8988T (cell line): ENCODE measurements at regions not wholly inside any gene's neighbourhood (a gene's known extent, or its start where the extent isn't known, plus 50 kb on each side); places are given as distances from the start of the nearest gene placed in this dataset.

Source experiments
- DNase-seq: peaks from one replicate; pipeline ENCODE4 v3.0.0; 2011

DNA sequence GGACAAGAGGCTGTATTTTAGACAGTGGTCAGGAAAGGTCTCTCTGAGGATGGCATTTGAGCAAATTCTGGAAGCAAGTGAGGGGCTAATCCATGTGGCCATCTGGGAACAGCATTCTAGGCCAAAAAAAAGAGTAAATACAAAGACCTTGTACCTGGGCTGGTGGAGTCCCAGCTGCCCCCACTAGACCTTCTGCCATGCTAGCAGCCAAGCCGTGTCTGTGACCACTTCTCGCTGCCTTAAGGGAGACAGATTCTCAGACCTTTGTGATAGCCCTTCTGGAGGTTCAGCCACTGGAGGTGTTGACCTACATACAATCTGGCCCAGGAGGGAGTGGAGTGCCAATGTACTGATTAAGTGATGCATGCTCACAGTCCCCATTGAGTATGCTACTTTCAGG, 506.2 kb downstream of the MID1IP1 start:
- no peak for DNase-seq

DNA sequence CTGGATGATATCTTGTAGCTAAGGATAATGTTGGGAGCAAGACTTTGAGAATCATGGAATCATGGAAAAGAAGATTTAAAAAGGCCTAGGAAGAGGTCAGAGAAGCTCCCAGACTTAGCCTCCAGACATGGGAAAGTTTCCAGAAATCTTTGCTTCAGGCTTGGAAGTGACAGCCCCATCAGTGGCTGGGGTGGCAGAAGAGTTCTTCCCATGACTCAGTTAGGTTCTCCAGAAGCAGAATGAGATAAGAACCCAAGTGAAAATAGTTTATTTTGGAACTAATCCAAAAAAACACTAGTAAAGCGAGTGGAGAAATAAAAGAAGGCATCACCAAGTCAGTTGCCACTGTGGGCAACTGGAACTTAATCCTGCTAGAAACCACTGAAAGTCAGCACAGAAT, 506.9 kb downstream of the MID1IP1 start:
- no peak for DNase-seq

DNA sequence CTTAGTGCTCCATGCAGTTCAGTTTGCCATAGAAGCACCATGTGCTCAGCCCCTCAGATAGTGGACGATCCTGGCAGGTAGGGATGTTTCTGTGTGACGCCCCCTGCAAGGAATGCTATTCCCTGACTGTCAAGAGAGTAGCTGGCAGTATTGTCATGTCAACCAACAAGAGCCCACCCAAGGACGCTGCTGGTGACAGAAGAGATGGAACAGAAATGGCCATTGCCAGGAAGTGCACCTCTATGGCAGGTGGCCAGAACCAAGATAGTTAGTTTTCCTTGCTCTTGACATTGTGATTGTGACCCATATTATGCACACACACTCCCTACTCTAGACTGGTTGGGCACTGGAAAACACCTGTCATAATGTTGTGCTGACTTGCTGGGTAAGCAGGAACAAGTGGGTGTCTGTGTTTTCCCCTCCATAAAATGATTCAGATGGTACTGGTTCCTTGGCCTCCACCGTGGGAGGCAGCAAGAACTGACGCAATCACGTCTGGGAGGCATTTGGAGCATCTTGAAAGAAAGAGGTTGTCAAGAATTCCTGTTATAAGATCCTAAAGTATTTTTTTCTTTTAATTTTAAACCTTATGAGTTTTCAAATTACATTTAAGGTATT, 507.9 kb downstream of the MID1IP1 start:
- DNase-seq, result no peak

DNA sequence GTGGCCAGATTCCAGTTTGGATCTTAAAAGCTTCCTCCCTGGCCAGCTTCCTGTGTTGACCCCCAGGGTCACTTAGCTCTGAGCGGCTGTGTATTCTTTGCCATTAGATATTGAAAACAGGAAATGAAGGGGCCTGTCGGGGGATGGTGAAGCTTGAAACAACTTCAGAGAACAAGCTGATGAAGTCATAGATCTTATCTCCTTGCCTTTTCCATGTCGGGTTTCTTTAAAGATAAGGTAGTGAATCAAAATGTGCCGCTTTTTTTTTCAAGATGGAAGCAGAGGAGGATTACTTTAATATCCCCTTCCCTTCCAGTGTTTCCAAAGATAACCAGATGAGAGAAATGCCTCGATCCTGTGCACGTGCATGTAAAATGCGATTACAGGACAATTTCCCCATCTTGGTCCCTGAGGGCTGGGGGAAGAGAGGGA, 508.5 kb downstream of the MID1IP1 start:
- DNase-seq, result no peak

DNA sequence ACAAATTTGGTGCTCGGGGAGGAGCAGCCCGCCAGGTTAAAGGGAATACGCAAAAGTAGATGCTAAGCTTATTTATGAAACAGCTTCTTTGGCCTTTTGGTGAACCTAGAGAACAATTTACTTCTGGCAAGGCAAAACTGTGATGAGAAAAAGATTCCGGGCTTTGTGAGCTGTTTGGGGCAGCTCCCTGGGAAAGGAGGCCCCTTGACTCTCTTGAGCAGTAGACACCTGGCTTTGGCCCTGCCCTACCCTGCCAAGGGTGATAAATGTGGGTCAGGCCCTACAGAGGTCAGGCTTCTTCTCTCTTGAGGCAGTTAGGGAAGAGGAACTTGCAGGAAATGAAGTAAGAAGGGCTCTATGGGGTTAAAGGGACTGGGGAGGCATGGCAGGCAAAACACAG, 509.6 kb downstream of the MID1IP1 start:
- DNase-seq, result no peak

DNA sequence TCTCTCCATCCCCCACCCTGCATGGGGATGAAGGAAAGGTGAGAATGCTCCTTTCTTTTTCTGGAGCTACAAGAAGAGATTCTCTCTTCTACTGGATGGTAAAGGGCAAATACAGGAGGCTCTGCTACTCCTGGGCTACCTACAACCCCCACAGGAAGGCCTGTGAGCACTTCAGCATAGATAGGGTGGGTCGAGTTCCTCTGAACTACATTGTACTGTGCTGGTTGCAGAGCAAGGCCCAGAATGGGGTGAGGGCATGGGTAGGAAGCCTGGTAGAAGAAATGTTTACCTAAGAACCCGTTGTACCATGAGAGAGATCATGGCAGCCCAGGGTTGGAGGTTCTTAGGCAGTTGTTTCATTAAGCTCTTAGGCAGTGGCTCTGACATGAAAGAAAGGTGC, 510.4 kb downstream of the MID1IP1 start:
- DNase-seq, result no peak

DNA sequence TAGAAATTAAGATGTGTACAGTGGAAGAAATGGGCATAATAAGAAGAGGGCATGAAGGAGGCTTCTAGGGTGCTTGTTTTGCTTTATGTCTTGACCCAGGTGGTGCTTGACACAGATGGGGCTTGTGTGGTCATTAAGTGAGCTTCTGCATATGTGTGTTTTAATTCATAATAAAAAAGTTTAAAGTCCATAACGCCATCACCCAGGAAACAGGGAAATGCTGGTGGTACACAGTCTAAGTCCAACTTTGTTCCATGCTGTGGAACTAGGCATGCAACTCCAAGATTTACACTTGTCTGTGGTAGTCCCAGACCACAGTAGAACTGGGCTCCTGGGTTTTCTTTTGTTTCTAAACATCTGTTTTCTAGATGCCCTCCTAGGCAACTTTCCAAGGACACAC, 511.9 kb downstream of the MID1IP1 start:
- no peak for DNase-seq

DNA sequence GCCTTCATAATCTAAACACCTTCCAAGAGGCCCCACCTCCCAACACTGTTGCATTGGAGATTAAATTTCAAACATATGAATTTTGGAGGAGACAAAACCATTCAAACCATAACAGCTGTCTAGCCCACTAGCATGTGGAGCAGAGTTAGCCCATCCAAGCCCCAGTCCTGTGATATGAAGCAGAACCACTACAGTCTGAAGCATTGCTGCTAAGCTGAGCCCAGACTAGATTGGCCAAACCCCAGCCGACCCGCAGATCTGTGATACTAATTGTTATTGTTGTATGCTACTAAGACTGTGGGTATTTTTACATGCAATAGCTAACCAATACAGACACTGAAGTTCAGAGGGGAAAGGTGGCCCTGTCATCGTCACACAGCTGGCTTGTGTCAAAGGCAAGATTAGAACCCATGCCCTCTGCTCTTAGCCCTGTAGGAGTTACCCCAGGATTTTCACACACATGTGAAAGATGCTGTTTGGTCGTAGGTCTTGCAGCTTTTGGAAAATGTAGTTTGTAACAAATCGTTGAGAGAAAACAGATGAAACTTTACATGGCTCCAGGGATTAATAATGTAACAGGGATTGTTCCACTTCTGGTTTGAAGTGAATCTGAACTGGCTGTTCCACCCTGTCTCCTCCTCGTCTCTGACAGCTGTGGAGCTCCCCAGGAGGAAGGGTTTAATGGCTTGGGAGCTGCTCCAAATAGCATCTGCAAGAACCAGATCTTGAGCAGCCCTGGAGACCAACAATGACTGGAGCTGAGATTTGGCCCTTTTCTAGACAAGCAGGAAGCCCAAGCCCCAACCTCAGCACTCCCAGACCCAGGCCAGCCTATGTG, 517.5 kb downstream of the MID1IP1 start:
- no peak for DNase-seq

DNA sequence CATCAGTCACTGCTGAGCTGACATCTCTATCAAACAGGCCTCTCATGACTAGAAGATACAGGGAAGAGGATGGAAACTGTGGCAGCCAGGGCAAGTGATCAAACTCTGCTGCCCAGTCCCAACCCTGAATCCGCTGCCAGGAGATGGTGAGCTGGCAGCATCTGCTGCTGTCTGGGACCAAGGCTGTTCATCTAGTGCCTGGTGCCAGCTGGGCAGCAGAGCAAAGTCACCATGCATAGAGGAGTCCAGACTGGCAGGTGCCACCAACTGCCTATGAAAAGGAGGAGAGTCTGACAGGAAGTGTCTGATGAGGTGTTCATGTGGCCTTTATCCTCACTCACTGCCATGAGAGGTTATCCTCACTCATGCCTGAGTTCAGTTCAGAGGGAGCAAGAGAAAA, 518.9 kb downstream of the MID1IP1 start:
- DNase-seq, result no peak

DNA sequence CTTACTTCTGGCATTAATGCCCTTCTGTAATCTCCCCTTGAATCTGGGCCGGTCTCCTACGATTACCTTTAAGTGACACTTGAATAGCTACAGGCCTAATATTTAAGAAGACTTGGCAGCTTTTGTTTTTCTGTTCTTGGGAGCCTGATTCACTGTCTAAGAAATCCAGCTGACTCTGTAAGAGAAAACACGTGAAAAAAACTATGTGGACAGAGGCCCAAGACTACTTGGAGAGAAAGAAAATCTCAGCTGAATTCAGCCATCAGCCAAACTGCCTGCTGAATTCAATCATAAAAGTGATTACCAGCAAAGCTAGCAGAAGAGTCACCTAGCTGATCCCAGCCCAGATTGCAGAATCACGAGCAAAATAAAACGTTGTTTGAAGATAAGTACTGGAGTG, 521.2 kb downstream of the MID1IP1 start:
- no peak for DNase-seq

DNA sequence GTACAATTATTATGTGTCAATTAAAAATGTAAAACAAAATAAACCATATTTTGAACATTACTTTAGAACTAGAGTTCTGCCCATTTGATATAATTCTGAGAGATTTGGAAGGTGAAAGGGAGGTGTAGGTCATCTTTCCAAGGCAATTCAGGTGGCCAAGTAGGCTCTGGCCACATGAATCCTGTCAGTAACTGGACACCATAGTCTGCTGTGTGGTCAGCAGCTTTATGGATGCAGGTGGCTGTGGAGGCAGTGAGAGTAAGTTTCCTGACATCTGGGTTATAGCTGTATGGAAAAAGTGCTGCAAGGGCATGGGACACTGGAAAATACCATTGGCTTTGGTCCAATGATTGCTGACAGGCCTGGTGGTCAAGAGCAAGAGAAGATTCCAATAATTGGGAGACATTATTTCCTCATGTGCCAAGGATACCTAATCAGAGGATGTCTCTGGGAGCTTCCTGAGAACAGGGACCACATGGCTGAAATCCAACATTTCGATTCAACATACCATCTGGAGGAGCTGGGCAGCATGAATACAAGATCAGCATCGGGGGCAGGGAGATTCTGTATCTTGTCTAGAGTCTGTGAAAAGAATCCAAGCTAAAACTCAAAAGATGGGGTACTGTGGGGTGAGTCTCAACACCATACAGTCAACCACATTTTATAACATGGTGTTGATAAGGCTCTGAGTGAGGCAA, 523.1 kb downstream of the MID1IP1 start:
- DNase-seq, result no peak

DNA sequence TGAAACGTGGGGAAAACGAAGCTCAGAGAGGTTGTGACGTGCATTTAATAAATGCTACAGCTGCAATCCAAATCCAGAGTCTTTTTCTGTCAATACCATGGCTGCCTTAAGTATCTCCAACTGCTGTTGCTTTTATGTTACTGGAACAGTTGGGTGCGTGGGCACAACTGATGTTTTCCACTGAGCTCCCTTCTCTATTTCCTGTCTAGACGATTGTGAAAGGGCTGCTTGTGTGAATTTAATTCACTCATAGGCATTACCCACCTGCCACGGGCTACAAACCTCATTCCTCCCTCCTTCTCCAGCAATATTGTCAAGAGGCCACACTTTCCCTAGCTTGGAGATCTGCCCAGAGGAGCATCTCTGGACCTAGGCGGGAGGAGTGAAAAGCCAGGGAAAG, 526.0 kb downstream of the MID1IP1 start:
- no peak for DNase-seq

DNA sequence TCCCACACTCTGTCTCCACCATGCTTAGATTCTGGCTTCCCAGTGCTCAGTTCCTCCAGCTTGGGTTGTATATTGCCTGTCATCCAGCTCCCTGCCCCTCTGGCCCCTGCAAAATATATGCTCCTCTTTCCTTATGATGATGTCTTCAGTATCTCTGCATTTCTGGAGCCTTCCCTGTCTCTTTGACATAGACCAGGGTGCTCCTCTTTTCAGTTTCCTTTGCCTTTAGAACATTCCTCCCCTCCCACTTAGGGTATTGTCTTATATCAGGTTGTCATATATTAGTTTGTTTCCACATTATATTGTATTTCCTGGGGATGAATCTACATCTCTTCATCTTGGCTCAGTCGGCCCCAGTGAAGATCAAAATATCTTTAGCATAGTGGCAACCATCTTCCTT, 526.4 kb downstream of the MID1IP1 start:
- no peak for DNase-seq

DNA sequence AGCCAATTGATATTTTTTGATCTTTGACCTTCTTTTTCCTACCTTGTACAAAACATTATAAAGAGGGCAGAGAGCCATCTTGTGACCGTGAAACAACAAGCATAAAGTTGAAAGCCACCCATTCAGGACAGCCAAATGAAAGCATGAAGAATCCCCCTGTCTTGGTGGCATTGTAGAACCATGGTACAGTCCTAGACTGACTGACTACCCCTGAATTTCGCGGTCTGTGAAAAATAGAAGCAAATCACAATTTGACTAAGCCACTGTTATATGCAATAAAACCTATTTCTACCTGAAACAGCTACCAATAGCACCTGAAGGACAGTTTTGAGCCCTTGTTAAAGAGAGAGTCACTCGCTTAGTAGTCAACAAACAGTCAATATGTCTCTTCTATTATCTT, 527.4 kb downstream of the MID1IP1 start:
- no peak for DNase-seq

DNA sequence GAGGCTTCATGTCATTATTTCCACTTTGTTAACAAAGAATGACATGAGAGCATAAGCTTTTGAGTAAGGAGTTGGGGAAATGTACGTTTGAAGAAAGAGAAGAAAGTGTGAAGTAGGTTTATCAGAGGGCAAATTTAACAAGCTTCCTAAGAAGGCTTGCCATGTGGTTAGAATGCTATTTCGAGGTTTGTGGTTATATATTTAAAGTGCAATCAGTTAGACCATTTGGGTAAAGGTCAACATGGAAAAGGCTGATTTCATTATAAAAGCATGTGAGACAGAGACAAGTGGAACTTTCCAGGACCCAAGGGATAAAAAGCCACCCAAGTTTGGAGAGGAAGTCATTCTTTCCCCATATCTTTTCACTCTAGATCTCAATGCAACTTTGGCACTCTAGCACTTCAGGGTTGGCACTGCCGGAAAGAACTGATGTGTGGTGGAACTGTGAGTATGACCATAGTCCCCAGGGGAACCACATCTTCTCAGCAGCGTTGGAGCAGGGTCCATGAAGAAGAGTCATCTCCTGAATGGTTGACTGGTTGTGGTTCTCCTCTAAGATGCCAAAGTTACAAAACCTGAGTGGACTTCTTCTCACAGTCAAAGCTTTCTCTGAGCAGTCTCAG, 529.9 kb downstream of the MID1IP1 start:
- DNase-seq, result no peak

DNA sequence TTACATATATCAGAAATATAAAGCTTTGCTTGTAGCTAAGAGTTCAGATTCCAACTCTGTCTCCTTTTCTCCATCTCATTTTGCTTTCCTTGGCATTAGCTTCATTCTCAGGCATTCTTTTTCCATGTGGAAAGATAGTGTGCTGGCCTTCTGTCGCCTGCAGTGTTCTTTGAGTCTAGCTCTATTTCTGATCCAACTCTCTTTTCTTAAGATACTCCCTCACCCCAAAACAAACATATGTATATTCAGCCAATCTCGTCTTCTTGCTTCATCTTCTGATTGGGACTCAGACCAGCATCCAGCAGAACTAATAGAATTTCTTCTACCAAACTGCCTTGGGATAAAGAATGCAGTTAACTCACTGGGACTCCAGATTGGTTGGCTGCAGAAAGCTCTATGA, 532.2 kb downstream of the MID1IP1 start:
- DNase-seq, result no peak

DNA sequence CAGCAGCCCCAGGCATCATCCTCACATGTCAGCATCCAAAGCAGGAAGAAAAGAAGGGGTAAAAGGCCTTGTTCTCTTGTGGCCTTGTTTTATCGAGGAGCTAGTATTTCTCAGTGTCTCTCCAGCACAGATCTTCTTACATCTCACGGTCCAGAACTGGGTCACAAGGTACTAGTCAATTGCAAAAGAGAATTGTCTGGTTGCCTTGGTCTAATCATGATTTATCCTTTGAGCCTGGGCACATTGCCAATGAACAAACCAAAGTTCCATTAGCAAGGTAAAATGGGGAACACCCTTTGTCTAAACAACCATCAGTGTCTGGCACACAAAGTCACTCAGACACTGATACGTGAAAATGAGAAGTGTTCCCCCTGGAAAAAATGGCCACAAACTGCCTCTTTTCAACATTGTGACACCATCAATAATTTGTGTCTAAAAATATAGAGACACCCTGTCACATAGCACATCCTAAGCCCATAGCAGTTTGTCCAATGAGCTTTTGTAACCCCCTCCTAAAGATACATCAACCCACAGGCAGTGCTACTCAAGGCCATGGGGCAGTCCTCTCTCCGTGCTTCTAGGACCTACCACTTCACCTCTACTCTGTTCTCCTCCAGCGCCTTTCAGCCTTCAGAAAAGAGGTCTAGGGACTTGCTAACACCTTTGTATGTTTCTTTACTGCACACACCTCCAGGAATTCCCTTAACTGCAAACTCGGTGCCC, 534.4 kb downstream of the MID1IP1 start:
- DNase-seq, result no peak

DNA sequence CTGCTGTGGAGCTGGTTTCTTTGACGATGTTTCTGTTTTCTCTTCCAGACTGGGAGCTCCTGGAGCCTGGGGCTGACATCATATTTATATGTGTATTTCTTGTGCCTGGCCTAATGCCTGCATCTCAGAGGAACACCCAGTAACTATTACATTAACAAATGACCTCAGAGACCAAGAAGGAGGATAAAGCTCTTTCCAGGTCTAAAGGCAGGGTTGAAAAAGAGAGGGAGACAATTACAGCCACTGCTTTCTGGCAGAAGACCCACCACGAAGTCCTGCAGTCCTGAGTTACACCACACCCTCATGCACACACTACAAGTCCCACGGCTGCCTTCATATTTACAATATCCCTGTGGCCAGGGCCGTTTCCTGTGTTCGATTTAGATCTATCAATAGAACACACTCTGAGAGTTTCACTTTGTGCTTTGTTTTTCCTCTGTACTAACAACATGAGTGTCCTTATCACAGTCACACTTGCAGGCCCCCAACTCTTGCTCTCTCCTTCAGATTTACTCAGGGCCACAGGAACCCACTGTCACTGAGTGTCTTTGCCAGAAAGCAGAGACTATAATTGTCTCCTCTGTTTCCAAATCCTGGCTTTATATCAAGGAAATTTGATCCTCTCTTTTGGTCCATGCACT, 535.5 kb downstream of the MID1IP1 start:
- no peak for DNase-seq

DNA sequence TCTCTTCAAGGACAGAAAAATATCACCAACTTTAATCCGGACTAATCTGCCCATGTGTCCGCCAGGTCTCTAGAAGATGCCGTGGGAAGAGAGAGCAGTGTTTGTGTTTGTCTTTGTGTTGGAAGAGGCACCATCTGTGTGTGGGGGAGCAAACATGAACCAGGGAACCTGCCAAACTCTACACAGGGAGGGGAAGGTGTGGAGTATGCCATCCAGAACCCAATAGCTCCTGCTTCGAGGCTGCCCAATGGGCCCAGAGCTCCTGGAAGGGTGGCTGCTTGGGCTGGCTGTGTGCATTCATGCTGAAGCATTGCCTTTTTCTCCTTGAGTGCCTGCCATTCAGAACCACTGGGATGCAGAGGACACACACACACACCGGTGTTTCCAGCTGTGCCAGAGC, 536.2 kb downstream of the MID1IP1 start:
- DNase-seq, result no peak

DNA sequence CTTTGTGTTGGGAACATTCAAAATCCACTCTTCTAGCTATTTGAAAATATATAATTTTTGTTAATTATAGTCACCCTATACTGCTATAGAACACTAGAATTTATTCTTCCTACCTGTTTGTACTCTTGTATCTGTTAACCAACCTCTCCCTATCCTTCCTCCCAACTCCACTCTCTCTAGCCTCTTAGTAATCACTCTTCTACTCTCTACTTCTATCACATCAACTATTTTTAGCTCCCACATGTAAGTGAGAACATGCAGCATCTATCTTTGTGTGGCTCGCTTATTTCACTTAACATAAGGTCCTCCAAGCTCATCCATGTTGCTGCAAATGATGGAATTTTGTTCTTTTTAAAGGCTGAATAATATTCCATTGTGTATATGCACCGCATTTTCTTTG, 537.3 kb downstream of the MID1IP1 start:
- DNase-seq, result no peak

DNA sequence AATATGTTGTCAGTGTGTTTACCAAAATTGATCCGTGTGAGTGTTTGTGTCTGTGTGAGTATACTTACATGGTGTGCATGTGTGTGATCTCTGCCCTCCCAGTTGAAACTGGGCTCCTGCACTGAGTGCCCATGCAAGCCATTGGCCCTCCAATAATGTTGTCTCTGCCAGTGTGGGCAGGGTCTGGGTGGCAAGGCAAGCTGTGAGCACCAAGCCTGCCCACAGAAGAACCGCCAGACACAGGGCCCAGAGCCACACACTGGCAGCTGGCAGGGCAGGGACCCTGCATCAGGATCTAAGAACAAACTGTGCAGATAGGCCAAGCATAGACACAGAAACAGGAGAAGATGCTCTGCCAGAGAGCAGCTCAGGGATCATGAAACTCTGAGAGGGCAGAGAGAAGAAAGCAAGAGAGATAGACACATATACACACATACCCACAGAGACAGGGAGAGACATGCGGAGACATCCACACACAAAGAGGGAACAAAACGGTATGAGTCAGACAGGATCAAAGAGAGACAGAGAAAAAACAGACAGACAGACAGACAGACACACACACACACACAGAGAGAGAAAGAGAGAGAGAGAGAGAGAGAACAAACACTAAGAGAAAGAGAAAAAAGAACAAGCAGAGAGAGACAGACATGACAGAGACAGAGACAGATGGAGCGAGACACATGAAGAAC, 555.0 kb downstream of the MID1IP1 start:
- no peak for DNase-seq

DNA sequence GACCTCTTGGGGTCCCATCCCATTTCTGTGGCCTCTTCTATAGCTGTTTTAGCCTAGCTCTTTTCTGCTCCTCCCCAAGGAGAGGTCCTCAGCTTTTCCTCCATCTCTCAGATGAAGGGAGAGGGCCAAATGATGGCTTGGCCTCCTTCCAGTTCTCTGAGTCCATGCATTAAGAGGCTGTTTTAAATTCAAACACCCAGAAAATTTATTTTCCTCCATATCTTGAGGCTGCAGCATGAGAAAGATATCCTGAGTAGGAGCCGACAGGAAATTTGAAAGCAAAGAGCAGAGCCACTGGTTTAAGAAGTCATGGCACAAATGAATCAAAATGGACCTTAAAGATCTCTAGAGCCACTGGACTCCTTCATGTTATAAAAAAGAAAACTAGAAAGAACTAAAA, 558.8 kb downstream of the MID1IP1 start:
- no peak for DNase-seq
